AG04450 (cell line): ENCODE measurements at regions not wholly inside any gene's neighbourhood (a gene's known extent, or its start where the extent isn't known, plus 50 kb on each side); places are given as distances from the start of the nearest gene placed in this dataset.

Experiments used
- CTCF ChIA-PET: fragments of 300-600, 350-600 bp; formaldehyde crosslinking; extraction: SDS; loops from one replicate; lab custom pipeline; 2022; ENCODE audit warnings: antibody characterized with exemption, inconsistent platforms; lab: Charles Lee
- POLR2A ChIA-PET: fragments of 350-600 bp; formaldehyde crosslinking; extraction: SDS; loops from one replicate; lab custom pipeline; 2021; ENCODE audit warnings: antibody characterized with exemption, inconsistent platforms; lab: Yijun Ruan, JAX
- DNase-seq: peaks from one replicate; pipeline ENCODE4 v3.0.0-alpha.2; 2011; ENCODE audit warnings: low read depth, low spot score
- H3K27ac ChIP-seq: one replicate; pipeline ENCODE4 v1.5.1; 2012; ENCODE audit warnings: low read depth, low read length, control low read depth
- H3K27me3 ChIP-seq: one replicate; pipeline ENCODE4 v1.6.0; 2012; ENCODE audit warnings: low read length; ENCODE audit not compliant: control insufficient read depth, insufficient read depth
- H3K4me3 ChIP-seq: 2 replicates; pipeline ENCODE4 v1.5.1; 2011; ENCODE audit warnings: mild to moderate bottlenecking, low read depth, low read length, control low read depth
- H3K9me3 ChIP-seq: 2 replicates; pipeline ENCODE4 v1.5.1; 2012; ENCODE audit warnings: low read length; ENCODE audit not compliant: control insufficient read depth, insufficient read depth
- TF ChIP-seq, protein P1 (sequence below): IDR thresholded peaks from 2 replicates; pipeline ENCODE4 v1.5.1; 2011; ENCODE audit warnings: low read depth, low read length, control low read depth, inconsistent platforms

- DNase-seq = no peak
- TF ChIP-seq, protein P1, sequence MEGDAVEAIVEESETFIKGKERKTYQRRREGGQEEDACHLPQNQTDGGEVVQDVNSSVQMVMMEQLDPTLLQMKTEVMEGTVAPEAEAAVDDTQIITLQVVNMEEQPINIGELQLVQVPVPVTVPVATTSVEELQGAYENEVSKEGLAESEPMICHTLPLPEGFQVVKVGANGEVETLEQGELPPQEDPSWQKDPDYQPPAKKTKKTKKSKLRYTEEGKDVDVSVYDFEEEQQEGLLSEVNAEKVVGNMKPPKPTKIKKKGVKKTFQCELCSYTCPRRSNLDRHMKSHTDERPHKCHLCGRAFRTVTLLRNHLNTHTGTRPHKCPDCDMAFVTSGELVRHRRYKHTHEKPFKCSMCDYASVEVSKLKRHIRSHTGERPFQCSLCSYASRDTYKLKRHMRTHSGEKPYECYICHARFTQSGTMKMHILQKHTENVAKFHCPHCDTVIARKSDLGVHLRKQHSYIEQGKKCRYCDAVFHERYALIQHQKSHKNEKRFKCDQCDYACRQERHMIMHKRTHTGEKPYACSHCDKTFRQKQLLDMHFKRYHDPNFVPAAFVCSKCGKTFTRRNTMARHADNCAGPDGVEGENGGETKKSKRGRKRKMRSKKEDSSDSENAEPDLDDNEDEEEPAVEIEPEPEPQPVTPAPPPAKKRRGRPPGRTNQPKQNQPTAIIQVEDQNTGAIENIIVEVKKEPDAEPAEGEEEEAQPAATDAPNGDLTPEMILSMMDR = no peak
- POLR2A ChIA-PET = no interaction called here
- CTCF ChIA-PET = no interaction called here
- Histone ChIP-seq H3K4me3 (no peak overlapping the region), H3K27me3 (no peaks in the 10 kb centered on the region), H3K27ac (no peak overlapping the region), H3K9me3 (no peaks in the 10 kb centered on the region)
These were observed 712.2 kb downstream of the ETS1 start for GRCh38 chr11:127875131-127875530.

DNA sequence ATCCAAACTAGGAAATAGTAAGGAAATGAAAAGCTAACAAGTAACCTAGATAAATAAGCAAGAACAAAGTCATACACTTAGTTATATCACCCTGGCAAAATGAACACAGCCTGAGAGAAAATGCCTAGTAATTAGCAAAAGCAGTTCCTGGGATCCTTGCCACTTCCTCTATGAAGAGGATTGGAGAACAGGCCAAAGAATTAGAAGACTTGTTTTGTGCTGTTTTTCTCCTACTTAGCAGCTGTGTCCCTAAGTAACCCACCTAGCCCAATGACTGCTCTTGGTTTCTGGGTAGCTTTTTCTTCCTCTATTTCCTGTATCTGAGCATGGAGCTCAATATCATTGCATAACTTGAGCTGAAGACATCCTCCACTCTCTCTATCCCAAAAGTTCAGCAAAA is 713.9 kb downstream of the ETS1 start:
- H3K27ac ChIP-seq = no peak overlapping the region
- no peaks in the 10 kb centered on the region for H3K9me3 ChIP-seq
- H3K4me3 ChIP-seq = no peak overlapping the region
- TF ChIP-seq, protein P1 = no peak
- no peak for DNase-seq
- CTCF ChIA-PET = interaction anchor here (1.0 kb wide), 1 partner anchor 30 kb away, joined by 3 read pairs; no protein-coding TSS in a partner anchor
- no peaks in the 10 kb centered on the region for H3K27me3 ChIP-seq
- POLR2A ChIA-PET = no interaction called here

DNA sequence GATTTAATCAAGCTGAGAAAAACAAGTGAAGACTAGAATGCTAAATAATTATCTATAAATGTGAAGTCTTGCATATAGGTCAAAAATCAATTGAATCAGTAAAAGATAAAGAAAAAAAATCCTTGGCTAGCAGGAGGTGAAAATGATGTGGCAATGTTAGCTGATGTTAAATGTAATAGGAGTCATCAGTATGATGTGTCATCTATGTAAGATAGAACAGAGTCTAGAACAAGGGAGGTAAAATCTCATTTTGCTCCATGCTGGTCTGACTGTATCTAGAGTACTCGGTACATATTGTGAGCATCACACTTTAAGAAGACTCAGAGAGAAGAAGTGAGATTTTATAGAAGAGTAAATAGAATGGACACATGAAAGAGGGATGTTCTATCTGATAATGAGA is 721.2 kb downstream of the ETS1 start:
- ChIA-PET POLR2A (no interaction called here), CTCF (interaction anchor here (3.4 kb wide), 1 partner anchor 23 kb away, joined by 10 read pairs; no protein-coding TSS in a partner anchor)
- TF ChIP-seq, protein P1 = no peak
- no peak overlapping the region for H3K27ac ChIP-seq
- H3K27me3 ChIP-seq = no peaks in the 10 kb centered on the region
- no peak overlapping the region for H3K4me3 ChIP-seq
- no peaks in the 10 kb centered on the region for H3K9me3 ChIP-seq
- DNase-seq = no peak

- ChIA-PET CTCF (interaction anchor here (3.4 kb wide), 1 partner anchor 21 kb away, joined by 10 read pairs; no protein-coding TSS in a partner anchor), POLR2A (no interaction called here)
- H3K4me3 ChIP-seq = no peak overlapping the region
- no peak overlapping the region for H3K27ac ChIP-seq
- TF ChIP-seq, protein P1 = no peak
- H3K27me3 ChIP-seq = no peaks in the 10 kb centered on the region
- no peak for DNase-seq
- no peaks in the 10 kb centered on the region for H3K9me3 ChIP-seq
These were observed 722.5 kb downstream of the ETS1 start for GRCh38 chr11:127864861-127865260.

- TF ChIP-seq, protein P1 = no peak
- H3K27me3 ChIP-seq = no peaks in the 10 kb centered on the region
These were observed 725.0 kb downstream of the ETS1 start for GRCh38 chr11:127862406-127862805.

More at GRCh38 chr11:127862406-127862805, 725.0 kb downstream of the ETS1 start:
- Histone ChIP-seq H3K27ac (no peak overlapping the region), H3K9me3 (no peaks in the 10 kb centered on the region), H3K4me3 (no peak overlapping the region)
- no peak for DNase-seq
- ChIA-PET POLR2A (no interaction called here), CTCF (no interaction called here)
